WERI-Rb-1 (cell line): ENCODE measurements at regions not wholly inside any gene's neighbourhood (a gene's known extent, or its start where the extent isn't known, plus 50 kb on each side); places are given as distances from the start of the nearest gene placed in this dataset.

Experiments
- DNase-seq: peaks from one replicate; pipeline ENCODE4 v3.0.0-alpha.2; 2020
- H3K27ac ChIP-seq: fragments of 250-450 bp; sonication (Bioruptor Pico); 2 replicates; pipeline ENCODE4 v1.5.1; 2020; ENCODE audit warnings: mild to moderate bottlenecking, moderate library complexity
- H3K27me3 ChIP-seq: fragments of 250-450 bp; sonication (Bioruptor Pico); 2 replicates; pipeline ENCODE4 v1.5.1; 2021; ENCODE audit warnings: mild to moderate bottlenecking, low read depth, moderate library complexity; ENCODE audit not compliant: insufficient read depth, severe bottlenecking
- H3K36me3 ChIP-seq: fragments of 250-450 bp; sonication (Bioruptor Pico); 2 replicates; pipeline ENCODE4 v1.5.1; 2020; ENCODE audit warnings: mild to moderate bottlenecking, moderate library complexity
- H3K4me3 ChIP-seq: 2 replicates; pipeline ENCODE4 v1.5.1; 2011; ENCODE audit warnings: low read depth, mild to moderate bottlenecking, control low read depth, low read length
- H3K9me3 ChIP-seq: fragments of 250-450 bp; sonication (Bioruptor Pico); 2 replicates; pipeline ENCODE4 v1.5.1; 2021; ENCODE audit warnings: mild to moderate bottlenecking, moderate library complexity; ENCODE audit not compliant: severe bottlenecking
- CTCF ChIP-seq: IDR thresholded peaks from 2 replicates; pipeline ENCODE4 v1.5.1; 2011; ENCODE audit warnings: low read depth, mild to moderate bottlenecking, control low read depth, inconsistent platforms, low read length

- H3K27me3 ChIP-seq, result no peaks in the 10 kb centered on the region
- H3K4me3 ChIP-seq, result no peak overlapping the region
- H3K9me3 ChIP-seq, result no peaks in the 10 kb centered on the region
- no peak overlapping the region for H3K27ac ChIP-seq
- no peak for DNase-seq
- no peaks in the 10 kb centered on the region for H3K36me3 ChIP-seq
- no peak for TF ChIP-seq CTCF
Observed at GRCh38 chr2:30316408-30316807, 85.1 kb downstream of the LBH start.

- Histone ChIP-seq H3K27me3 (no peaks in the 10 kb centered on the region), H3K27ac (no peak overlapping the region), H3K36me3 (no peaks in the 10 kb centered on the region), H3K9me3 (peaks cover 4% of the 10 kb centered on the region), H3K4me3 (no peak overlapping the region)
- no peak for TF ChIP-seq CTCF
- no peak for DNase-seq
Observed at GRCh38 chr2:30318987-30319782, 87.9 kb downstream of the LBH start.

GRCh38 chr2:30321466-30321865 lies 90.1 kb downstream of the LBH start:
- no peak overlapping the region for H3K27ac ChIP-seq
- H3K36me3 ChIP-seq, result no peaks in the 10 kb centered on the region
- no peak for TF ChIP-seq CTCF
- no peak overlapping the region for H3K4me3 ChIP-seq
- DNase-seq, result no peak
- H3K27me3 ChIP-seq, result no peaks in the 10 kb centered on the region
- H3K9me3 ChIP-seq, result peaks cover 4% of the 10 kb centered on the region

- Histone ChIP-seq H3K27ac (no peak overlapping the region), H3K36me3 (no peaks in the 10 kb centered on the region), H3K9me3 (peaks cover 4% of the 10 kb centered on the region), H3K4me3 (no peak overlapping the region), H3K27me3 (no peaks in the 10 kb centered on the region)
- TF ChIP-seq CTCF, result no peak
- DNase-seq, result no peak
Observed at GRCh38 chr2:30323499-30323898, 92.2 kb downstream of the LBH start.

GRCh38 chr2:30324245-30324908 lies 93.0 kb downstream of the LBH start:
- no peaks in the 10 kb centered on the region for H3K36me3 ChIP-seq
- no peaks in the 10 kb centered on the region for H3K27me3 ChIP-seq
- TF ChIP-seq CTCF, result no peak
- H3K9me3 ChIP-seq, result peaks cover 4% of the 10 kb centered on the region
- no peak for DNase-seq
- no peak overlapping the region for H3K4me3 ChIP-seq
- H3K27ac ChIP-seq, result peak overlapping the region; percentile 87
